ENCODE measurements at regions not wholly inside any gene's neighbourhood (a gene's known extent, or its start where the extent isn't known, plus 50 kb on each side); places are given as distances from the start of the nearest gene placed in this dataset.

DNA sequence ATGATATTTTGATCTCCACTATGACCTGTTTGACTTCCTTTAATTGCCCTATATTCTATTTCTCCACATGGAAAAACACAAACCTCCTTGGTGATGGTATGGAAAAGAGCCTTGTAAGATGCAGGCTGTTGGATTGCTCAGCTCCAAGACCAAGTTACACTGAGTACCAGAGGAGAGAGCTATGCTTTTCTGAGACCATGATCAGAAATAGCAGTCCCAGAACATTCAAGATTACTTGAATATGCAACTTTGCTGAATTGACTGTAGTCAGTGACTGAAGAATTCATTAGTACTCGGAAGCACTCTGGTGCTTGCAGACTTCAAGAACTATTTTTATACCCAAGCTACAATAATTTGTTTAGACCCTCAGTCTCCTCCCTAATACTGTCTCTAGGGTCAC is 310.6 kb upstream of the FSIP2 start:
- TF ChIP-seq EZH2 (IDR thresholded peaks at IDR 0.05) (no peak), FOXP2 (optimal IDR thresholded peaks at IDR 0.05; ENCODE audit: control extremely low read depth, extremely low read length, insufficient read depth) (no peak), POLR2AphosphoS5 (IDR thresholded peaks at IDR 0.05; ENCODE audit: borderline replicate concordance, low read depth, low read length) (no peak)

DNA sequence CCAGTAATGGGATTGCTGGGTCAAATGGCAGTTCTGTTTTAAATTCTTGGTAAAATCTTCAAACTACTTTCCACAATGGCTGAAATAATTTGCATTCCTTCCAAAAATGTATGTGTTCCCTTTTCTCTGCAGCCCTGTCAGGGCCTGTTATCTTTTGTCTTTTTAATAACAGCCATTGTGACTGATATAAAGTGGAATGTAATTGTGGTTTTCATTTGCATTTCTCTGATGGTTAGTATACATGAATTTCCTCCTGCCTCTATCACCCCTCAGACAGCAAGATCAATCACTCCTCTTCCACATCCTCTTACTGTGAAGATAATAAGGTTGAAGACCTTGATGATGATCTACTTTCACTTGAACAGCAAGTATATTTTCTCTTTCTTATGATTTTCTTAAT is 304.8 kb upstream of the FSIP2 start:
- Histone ChIP-seq H3K36me3 (ENCODE audit: insufficient read depth, low read length) (no peaks in the 10 kb centered on the region), H3K9ac (ENCODE audit: insufficient read length) (no peak overlapping the region), H3K9me3 (ENCODE audit: low read depth, low read length) (no peaks in the 10 kb centered on the region), H3K4me3 (no peak overlapping the region), H3K27ac (no peak overlapping the region)
- TF ChIP-seq FOXP2 (optimal IDR thresholded peaks at IDR 0.05; ENCODE audit: control extremely low read depth, extremely low read length, insufficient read depth), result no peak
- TF ChIP-seq POLR2AphosphoS5 (IDR thresholded peaks at IDR 0.05; ENCODE audit: borderline replicate concordance, low read depth, low read length), result no peak
- no peak for TF ChIP-seq EZH2 (IDR thresholded peaks at IDR 0.05)
- no peak for DNase-seq (ENCODE audit: low read depth, low spot score)

More for the DNA sequence above, 310.6 kb upstream of the FSIP2 start:
- no peak overlapping the region for H3K27ac ChIP-seq
- H3K4me3 ChIP-seq, result no peak overlapping the region
- H3K9me3 ChIP-seq (ENCODE audit: low read depth, low read length), result no peaks in the 10 kb centered on the region
- no peak overlapping the region for H3K9ac ChIP-seq (ENCODE audit: insufficient read length)
- no peaks in the 10 kb centered on the region for H3K36me3 ChIP-seq (ENCODE audit: insufficient read depth, low read length)
- DNase-seq (ENCODE audit: low read depth, low spot score), result no peak

DNA sequence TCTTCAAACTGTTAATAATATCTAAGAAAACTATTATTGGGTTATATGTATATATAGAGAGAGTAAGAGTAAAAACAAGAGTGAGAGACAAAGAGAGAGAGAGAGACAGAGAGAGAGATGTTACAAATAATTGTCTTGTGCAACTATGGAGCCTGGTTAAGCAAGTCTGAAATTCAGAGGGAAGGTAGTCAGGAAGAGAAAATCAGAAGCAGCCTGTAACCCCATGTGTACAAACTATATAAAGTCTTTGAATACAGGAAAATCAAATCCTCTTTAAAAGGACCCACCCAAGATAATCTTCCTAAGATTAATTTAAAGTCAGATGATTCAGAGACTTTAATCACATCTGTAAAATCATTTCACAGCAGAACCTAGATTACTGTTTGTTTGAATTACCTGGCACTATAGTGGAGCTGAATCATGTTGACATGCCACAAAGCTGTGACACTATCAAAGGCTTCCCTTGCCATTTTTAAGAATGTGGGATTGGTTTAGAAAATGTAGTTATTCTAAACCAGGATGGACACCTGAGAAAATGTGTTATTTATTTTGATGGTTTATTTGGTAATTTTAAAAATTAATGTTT is 301.7 kb upstream of the FSIP2 start:
- Histone ChIP-seq H3K27ac (no peak overlapping the region), H3K4me3 (no peak overlapping the region), H3K9me3 (ENCODE audit: low read depth, low read length) (no peaks in the 10 kb centered on the region), H3K36me3 (ENCODE audit: insufficient read depth, low read length) (no peaks in the 10 kb centered on the region), H3K9ac (ENCODE audit: insufficient read length) (no peak overlapping the region)
- TF ChIP-seq EZH2 (IDR thresholded peaks at IDR 0.05) (no peak), FOXP2 (optimal IDR thresholded peaks at IDR 0.05; ENCODE audit: control extremely low read depth, extremely low read length, insufficient read depth) (no peak)
- no peak for DNase-seq (ENCODE audit: low read depth, low spot score)

DNA sequence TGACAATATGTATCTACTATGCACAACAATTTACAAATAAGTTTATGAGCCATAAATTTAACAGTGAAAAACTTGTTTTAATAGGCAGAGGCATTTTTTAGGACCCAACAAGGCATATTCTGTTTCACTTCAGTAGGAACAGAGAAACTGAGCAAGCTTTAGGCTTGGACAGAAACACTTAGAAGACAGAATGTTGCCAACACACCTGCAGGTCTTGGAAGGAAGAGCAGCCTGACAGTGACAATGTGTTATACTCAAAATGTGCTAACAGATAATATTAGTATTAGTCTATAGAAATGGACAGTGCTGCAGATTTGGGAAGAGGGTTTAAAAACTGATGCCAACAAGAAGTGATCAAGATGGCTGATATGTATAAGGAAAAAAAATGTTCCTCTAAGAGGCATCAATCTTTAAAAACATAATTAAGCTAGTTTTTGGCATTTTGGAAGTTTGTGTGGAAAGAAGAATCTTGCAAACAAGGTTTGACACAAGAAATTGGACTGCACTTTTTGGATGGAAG is 297.1 kb upstream of the FSIP2 start:
- Histone ChIP-seq H3K9ac (ENCODE audit: insufficient read length) (no peak overlapping the region), H3K36me3 (ENCODE audit: insufficient read depth, low read length) (no peaks in the 10 kb centered on the region), H3K27ac (no peak overlapping the region), H3K4me3 (no peak overlapping the region), H3K9me3 (ENCODE audit: low read depth, low read length) (no peaks in the 10 kb centered on the region)
- TF ChIP-seq EZH2 (IDR thresholded peaks at IDR 0.05), result no peak
- TF ChIP-seq POLR2AphosphoS5 (IDR thresholded peaks at IDR 0.05; ENCODE audit: borderline replicate concordance, low read depth, low read length), result no peak
- TF ChIP-seq FOXP2 (optimal IDR thresholded peaks at IDR 0.05; ENCODE audit: control extremely low read depth, extremely low read length, insufficient read depth), result no peak
- no peak for DNase-seq (ENCODE audit: low read depth, low spot score)

DNA sequence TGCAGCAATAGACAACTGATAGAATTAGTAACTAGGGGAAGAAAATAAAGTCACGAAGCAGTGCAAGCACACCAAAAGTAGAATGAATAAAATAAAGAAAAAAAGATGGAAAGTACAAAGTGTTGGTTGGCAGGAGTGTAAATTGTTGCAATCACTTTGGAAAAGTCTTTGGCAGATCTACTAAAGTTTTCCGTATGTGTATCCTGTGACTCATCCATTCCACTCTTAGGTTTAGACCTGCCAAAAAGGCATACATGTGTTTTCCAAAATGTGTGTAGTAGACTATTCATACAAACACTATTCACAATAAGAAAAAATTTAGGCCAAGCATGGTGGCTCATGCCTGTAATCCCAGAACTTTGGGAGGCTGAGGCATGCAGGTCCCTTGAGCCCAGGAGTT is 282.1 kb upstream of the FSIP2 start:
- H3K27ac ChIP-seq, result no peak overlapping the region
- no peak overlapping the region for H3K4me3 ChIP-seq
- no peak overlapping the region for H3K9ac ChIP-seq (ENCODE audit: insufficient read length)
- H3K9me3 ChIP-seq (ENCODE audit: low read depth, low read length), result no peaks in the 10 kb centered on the region
- TF ChIP-seq POLR2AphosphoS5 (IDR thresholded peaks at IDR 0.05; ENCODE audit: borderline replicate concordance, low read depth, low read length), result no peak
- no peak for TF ChIP-seq FOXP2 (optimal IDR thresholded peaks at IDR 0.05; ENCODE audit: control extremely low read depth, extremely low read length, insufficient read depth)
- no peak for TF ChIP-seq EZH2 (IDR thresholded peaks at IDR 0.05)
- DNase-seq (ENCODE audit: low read depth, low spot score), result no peak
- H3K36me3 ChIP-seq (ENCODE audit: insufficient read depth, low read length), result no peaks in the 10 kb centered on the region

DNA sequence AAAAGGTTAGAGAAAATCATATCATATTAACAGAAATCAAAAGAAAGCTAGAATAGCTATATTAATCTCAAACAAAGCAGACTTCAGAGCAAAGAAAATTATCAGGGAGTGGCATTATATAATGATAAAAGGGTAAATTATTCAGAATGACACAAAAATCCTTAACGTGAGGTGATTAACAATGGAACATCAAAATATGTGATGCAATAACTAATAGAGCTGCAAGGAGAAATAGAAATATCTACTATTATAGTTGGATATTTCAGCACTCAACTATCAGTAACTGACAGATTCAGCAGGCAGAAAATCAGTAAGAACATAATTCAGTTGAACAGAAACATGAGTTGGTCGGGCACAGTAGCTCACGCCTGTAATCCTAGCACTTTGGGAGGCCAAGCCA is 275.1 kb upstream of the FSIP2 start:
- Histone ChIP-seq H3K9me3 (ENCODE audit: low read depth, low read length) (no peaks in the 10 kb centered on the region), H3K27ac (no peak overlapping the region), H3K4me3 (no peak overlapping the region), H3K9ac (ENCODE audit: insufficient read length) (no peak overlapping the region), H3K36me3 (ENCODE audit: insufficient read depth, low read length) (no peaks in the 10 kb centered on the region)
- no peak for DNase-seq (ENCODE audit: low read depth, low spot score)
- TF ChIP-seq FOXP2 (optimal IDR thresholded peaks at IDR 0.05; ENCODE audit: control extremely low read depth, extremely low read length, insufficient read depth) (no peak), EZH2 (IDR thresholded peaks at IDR 0.05) (no peak), POLR2AphosphoS5 (IDR thresholded peaks at IDR 0.05; ENCODE audit: borderline replicate concordance, low read depth, low read length) (no peak)

DNA sequence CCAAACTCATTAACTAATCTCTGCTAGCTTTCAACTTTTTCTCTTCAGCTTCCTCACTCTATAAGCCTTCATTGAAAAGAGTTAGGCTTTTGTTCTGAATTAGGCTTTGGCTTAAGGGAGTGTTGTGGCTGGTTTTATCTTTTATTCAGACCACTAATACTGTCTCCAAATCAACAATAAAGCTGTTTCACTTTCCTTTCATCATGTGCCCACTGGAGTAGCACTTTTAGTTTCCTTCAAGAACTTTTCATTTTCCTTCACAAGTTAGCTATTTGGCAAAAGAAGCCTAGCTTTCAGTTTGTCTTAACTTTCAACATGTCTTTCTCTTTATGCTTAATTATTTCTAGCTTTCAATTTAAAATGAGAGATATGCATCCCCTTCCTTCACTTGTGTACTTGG is 271.7 kb upstream of the FSIP2 start:
- no peak overlapping the region for H3K27ac ChIP-seq
- DNase-seq (ENCODE audit: low read depth, low spot score), result no peak
- H3K36me3 ChIP-seq (ENCODE audit: insufficient read depth, low read length), result no peaks in the 10 kb centered on the region
- H3K4me3 ChIP-seq, result no peak overlapping the region
- TF ChIP-seq EZH2 (IDR thresholded peaks at IDR 0.05) (no peak), FOXP2 (optimal IDR thresholded peaks at IDR 0.05; ENCODE audit: control extremely low read depth, extremely low read length, insufficient read depth) (no peak), POLR2AphosphoS5 (IDR thresholded peaks at IDR 0.05; ENCODE audit: borderline replicate concordance, low read depth, low read length) (no peak)
- no peaks in the 10 kb centered on the region for H3K9me3 ChIP-seq (ENCODE audit: low read depth, low read length)
- no peak overlapping the region for H3K9ac ChIP-seq (ENCODE audit: insufficient read length)

DNA sequence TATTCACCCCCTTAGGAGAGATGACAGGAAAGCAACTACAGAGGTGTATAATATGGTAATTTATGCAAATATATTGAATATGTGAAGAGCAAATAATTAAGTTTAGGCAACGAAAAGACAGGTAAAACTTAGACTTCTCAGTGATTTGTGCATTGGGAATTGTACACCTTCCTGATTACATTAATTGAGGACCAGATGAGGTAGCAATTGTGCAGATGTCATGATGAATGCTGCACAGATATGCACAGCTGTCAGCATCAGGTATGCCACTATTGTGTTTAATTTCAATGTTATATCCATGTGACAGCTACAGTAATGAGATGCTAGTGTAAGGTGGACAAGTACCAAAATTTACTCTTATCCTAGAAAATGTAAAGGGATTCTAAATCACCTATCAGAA is 267.2 kb upstream of the FSIP2 start:
- Histone ChIP-seq H3K4me3 (no peak overlapping the region), H3K9ac (ENCODE audit: insufficient read length) (no peak overlapping the region)
- TF ChIP-seq FOXP2 (optimal IDR thresholded peaks at IDR 0.05; ENCODE audit: control extremely low read depth, extremely low read length, insufficient read depth), result no peak
- no peak for TF ChIP-seq POLR2AphosphoS5 (IDR thresholded peaks at IDR 0.05; ENCODE audit: borderline replicate concordance, low read depth, low read length)
- no peak for TF ChIP-seq EZH2 (IDR thresholded peaks at IDR 0.05)

DNA sequence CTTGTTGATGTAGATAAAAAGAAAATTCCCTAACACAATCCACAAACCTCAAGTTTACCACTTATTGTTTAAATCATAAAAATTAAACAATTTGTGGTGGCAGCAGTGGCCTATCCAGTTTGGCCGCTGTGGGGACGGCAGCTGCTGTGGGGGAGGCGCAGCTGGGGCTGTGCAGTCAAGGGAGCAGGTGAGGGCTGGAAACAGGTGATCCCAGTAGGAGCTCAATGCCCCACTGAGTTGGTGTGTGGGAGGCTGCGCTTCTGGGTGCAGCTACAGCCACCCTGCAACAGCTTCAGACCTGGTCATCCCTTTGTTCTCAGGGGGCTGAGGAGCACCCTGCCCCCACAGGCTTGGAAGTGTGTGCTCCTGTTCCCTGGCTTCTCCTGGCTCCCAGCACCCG is 266.0 kb upstream of the FSIP2 start:
- TF ChIP-seq FOXP2 (optimal IDR thresholded peaks at IDR 0.05; ENCODE audit: control extremely low read depth, extremely low read length, insufficient read depth) (no peak), POLR2AphosphoS5 (IDR thresholded peaks at IDR 0.05; ENCODE audit: borderline replicate concordance, low read depth, low read length) (no peak)
- DNase-seq (ENCODE audit: low read depth, low spot score), result no peak
- Histone ChIP-seq H3K36me3 (ENCODE audit: insufficient read depth, low read length) (no peaks in the 10 kb centered on the region), H3K27ac (no peak overlapping the region), H3K9me3 (ENCODE audit: low read depth, low read length) (no peaks in the 10 kb centered on the region), H3K4me3 (no peak overlapping the region), H3K9ac (ENCODE audit: insufficient read length) (no peak overlapping the region)

More for the DNA sequence above, 267.2 kb upstream of the FSIP2 start:
- Histone ChIP-seq H3K27ac (no peak overlapping the region), H3K36me3 (ENCODE audit: insufficient read depth, low read length) (no peaks in the 10 kb centered on the region), H3K9me3 (ENCODE audit: low read depth, low read length) (no peaks in the 10 kb centered on the region)
- no peak for DNase-seq (ENCODE audit: low read depth, low spot score)

All from SK-N-MC (cell line).